NCI-H1436 treated with DMSO at 0.1 percent for 48 hours (cell line): ENCODE measurements at regions not wholly inside any gene's neighbourhood (a gene's known extent, or its start where the extent isn't known, plus 50 kb on each side); places are given as distances from the start of the nearest gene placed in this dataset.
"Not testable (repeated sequence)": the region's sequence is repeated elsewhere in the genome, so short reads cannot be mapped to it uniquely, and the experiment has no call there.

Experiments used
- DNase-seq: peaks from one replicate; lab custom pipeline; 2025; lab: John Stamatoyannopoulos, UW

DNA sequence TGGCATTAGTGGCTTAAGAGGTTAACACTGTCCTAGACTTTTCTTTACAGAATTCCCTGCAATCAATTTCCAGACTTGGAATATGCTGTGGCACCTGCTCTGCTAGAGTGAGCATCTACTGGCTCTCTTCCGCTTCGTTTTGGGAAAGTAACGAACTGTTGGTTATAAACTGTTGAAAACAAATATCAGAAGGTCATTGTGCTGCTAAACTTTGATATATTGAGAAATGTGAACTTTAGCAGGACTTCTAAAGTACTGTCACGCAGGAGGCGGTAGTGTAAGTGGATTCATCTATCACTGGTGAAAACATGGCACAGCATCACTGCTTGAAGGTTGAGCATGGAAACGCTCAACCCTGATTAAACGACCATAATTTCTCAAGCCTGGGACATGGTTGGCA, 348.9 kb downstream of the FLRT2 start:
- DNase-seq: no peak

DNA sequence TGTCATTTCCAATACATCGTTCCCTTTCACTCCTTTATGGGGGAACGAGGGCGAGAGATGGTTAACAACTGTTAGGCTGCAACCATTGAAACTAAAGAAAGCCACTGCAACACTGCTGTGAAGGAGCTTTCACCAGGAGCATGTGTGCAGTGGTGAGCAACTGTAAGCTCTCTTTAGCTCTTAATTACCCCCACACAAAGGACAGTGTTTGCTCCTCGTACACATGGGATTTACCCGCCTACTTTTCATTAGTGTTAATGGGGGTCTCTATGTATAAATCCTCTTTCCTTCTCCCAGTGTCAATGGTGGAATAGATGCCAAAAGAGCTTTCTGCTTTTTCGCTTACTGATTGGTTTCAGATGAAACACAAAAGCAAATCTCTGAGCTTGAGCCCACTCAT, 343.1 kb downstream of the FLRT2 start:
- peak; percentile 97 for DNase-seq

DNA sequence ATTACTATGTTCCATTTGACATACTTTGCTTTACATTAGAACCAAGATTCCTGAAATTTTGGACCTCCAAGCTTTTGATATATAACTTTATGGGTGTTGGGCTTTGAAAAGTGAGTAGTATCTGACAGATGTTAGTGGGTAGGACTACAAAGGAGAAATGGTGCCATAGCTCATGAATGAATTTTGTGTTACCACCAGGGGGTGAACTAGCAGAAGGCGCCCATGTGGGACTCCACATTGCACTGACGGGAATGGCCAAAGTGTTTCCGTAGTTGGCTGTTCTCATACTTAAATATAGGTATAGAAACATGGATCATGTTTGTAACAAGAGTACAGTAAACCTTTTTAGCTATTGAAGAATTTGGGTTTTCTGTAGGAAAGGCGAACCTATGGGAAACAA, 337.5 kb downstream of the FLRT2 start:
- no peak for DNase-seq

DNA sequence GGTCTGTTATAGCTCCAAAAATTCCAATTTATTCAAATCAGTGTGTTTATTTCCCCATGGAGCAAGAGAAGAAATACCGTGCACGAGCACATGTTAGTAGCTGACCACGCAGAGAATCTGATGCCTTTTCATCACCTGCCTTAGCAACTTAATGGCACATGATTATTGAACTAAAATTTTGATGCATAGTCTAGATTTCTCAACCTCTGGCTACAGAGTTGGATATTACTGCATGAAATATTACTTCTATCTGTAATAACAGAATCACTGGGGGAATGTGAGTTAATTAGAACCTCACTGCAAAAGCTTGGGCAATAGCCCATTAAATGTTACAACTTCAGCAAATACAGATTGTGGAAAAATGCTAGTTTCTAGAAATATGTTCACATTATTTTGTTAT, 335.8 kb downstream of the FLRT2 start:
- DNase-seq: no peak

DNA sequence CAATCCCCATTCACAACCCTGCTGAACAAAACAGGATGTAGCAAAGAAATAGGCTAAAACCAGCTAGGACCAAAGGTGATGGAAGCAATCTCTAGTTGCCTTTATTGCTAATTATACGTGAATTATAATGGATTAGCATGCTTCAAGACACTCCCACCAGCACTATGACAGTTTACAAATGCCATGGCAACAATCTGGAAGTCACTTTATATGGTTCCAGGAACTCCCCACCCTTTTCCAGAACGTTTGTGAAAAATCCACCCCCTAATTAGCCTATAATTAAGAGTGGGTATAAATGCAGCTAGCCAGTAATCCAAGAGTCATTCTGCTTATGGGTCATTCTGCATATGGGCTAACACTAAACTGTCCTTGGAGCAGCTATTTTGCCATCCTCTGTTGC, 328.7 kb downstream of the FLRT2 start:
- no peak for DNase-seq

DNA sequence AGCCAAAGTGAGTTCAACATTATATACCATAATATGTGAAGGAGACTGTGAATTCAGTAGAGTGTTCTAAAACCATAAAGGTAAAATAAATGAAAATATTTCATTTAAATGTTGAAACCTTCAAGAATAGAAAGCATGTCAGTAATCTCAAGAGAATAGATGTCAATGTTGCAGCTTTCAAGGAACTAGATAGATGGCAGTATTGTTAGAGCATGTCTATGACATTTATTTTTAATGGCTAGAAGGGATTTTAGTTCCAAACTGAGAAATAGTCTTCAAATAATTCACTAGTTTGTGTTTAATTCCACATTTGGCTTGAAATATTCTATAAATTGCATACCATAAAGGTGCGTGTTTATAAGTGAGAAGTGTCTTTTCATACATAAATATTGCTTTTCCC, 326.5 kb downstream of the FLRT2 start:
- DNase-seq: no peak

DNA sequence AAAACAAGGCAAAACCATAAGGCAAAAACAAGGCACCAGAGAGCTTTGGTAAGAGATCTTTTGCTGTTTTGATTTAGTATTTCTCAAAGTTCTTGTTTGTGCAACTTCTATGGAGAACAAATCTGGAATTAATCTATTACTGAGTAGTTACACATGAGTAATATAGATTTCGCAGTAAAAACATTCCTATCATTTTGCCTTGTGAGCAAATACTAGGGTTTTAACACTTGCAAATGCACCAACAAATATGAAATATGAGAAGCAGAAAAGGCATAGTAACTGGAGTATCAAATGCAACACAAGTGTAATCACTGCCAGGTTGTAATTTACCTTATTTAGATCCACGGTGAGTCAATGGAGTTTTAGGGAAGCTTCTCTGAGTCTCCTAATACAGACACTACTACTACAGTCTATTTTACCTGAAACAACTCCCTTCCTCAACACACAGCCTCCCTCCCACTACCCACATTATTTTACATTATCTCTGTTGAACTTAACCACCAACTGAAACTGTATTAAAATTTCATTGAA, 324.1 kb downstream of the FLRT2 start:
- peak; percentile 23 for DNase-seq

DNA sequence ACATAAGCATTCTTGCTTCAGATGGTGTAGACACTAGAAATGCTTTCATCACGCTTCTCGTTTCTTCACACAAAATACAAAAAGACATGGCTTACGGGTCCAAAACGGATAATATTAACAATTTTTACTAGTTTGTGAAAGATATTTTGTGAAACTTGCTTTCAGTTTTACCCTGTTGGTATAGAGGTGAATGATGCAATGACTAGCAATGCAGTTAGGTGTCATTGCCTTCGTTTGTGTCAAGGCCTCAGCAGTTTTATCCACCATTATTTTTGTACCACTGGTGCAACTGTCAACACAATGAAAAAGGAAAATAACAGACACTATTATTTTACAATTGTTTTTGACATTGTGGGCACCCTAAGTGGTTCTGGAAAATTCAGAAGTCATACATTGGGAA, 323.0 kb downstream of the FLRT2 start:
- DNase-seq: no peak

DNA sequence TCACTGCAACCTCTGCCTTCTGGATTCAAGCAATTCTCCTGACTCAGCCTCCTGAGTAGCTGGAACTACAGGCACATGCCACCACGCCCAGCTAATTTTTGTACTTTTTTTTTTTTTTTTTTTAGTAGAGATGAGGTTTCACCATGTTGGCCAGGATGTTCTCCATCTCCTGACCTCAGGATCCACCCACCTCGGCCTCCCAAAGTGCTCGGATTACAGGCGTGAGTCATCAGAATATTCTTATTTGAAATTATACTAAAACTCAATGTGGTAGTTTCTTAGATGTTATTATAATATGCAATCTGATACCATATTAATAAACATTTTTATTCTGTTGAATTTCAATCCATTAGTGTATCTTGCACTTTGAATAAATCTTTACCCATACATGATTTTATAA, 322.2 kb downstream of the FLRT2 start:
- not testable (repeated sequence) for DNase-seq

DNA sequence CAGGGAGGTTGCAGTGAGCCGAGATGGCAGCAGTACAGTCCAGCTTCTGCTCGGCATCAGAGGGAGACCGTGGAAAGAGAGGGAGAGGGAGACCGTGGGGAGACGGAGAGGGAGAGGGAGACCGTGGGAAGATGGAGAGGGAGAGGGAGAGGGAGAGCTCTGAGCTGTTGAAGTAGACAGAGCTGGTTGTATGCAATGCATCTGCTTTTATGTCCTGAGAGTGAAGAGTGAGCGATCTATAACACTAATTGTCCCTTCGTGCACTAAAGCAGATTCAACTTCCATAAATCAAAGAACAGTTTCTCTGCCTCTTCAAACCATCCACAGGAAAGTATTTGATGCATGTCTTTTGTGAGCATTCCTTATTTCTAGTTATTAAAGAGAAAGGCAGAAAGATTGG, 300.6 kb downstream of the FLRT2 start:
- DNase-seq: not testable (repeated sequence)

DNA sequence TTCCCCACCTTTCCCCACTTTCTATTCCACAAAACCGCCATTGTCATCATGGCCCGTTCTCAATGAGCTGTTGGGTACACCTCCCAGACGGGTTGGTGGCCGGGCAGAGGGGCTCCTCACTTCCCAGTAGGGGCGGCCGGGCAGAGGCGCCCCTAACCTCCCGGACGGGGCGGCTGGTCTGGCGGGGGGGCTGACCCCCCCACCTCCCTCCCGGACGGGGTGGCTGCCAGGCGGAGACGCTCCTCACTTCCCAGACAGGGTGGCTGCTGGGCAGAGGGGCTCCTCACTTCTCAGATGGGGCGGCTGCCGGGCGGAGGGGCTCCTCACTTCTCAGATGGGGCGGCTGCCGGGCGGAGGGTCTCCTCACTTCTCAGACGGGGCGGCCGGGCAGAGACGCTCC, 299.7 kb downstream of the FLRT2 start:
- DNase-seq: not testable (repeated sequence)

DNA sequence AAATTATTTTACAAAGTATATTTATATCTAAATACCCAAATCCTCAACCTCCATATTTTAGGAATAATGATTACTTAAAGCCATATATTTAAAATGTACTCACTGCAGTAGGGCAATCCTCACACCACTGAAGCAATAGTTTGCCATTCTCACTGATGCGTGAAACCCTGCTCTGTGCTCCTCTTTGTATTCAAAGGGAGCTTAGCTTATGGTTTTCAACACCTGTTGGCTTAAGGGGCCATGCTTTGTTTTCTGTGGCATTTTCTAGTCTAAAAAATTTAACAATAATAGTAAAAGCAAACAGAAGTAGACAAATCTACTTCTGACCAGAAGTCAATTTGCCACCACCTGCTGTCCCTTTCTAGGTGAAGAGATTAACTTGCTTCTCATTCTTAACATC, 294.6 kb downstream of the FLRT2 start:
- DNase-seq: no peak

DNA sequence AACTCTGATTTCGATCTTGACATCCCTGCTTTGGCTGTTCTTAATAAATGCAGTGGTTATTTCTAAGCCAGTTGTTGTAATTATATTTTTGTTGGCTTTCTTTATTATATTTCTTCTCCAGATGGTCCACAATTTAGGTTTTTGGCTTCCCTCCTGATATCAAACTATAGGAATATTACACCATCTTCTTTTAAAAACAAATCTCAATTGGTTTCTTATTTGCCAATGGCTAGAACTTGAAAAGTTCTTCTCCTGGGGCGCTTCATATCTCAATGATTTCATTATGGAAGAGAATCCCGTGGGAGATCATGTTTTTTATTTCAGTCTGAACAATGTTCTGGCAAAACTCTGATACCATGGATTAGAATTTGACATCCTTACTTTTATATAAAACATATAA, 292.3 kb downstream of the FLRT2 start:
- DNase-seq: no peak

DNA sequence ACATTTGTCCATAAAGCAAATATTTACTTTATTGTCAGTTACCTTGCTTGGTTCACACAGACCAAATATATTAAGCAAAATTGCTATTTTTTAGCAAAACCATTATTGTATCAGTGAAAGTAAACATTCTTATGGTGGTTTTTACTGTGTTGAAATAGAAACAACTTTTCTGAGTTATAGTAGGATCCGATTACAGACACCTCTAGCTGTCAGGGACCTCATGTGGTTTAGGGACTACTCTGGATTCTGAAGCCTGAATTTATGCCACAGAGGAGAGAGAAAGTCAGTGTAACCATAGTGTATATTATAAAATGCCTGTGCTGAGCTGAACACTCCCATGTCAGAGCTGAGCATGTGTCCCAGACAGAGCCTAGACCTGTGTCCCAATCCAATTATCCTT, 287.5 kb downstream of the FLRT2 start:
- DNase-seq: no peak

DNA sequence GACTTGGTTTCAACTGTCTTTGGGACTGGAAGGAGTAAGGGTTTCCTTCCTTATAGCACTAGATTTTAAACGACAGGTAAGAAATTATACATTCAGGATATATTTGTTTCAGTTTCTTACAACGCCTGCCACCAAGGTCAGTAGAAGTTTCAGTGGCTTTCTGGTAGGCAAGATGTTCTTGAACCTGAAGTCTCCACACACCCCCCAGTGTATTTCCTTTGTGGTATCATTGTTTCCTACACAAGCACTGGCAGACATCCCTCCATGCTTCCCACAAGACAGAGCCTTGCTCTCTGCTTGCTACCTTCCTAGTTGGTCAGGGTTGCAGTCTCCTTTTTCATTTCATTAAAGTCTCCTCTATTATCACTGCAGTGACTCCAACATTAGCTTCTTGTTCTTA, 283.1 kb downstream of the FLRT2 start:
- no peak for DNase-seq

DNA sequence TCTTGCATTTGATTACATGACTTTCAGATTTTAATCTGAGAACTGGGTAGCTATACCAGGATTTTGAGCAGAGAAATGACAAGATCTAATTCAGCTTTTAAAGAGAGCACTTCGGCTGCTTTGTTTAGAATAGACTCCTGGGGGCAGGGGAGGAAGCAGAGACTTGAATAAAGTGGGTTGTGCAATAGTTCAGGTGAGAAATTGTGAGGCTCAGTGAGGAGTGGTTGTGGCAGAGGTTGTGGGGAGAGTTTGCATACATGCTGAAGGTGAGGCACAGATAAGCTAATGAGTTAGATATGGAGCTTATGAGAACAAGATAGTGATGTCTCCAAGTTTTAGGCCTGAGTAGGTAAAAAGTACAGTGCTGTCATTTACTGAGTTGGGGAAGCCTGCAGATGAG, 281.4 kb downstream of the FLRT2 start:
- DNase-seq: no peak

DNA sequence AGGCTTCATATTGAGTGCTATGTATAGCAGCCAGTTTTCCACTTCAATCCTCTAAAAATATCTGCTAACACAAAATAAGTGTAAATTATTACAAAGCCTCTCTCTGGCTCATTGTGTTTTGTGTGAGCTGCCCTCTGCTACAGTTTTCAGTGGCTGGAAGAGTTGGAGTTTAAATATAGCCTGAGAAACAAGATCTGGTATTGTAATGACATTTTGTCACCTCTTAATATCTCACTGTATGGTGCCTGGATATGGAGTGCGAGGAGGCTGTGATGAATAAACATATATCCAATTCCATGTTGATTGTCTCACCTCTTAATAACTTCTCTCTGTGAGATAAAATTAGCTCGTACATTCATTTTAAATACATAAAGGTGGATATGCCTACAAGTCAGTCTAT, 269.7 kb downstream of the FLRT2 start:
- DNase-seq: no peak

DNA sequence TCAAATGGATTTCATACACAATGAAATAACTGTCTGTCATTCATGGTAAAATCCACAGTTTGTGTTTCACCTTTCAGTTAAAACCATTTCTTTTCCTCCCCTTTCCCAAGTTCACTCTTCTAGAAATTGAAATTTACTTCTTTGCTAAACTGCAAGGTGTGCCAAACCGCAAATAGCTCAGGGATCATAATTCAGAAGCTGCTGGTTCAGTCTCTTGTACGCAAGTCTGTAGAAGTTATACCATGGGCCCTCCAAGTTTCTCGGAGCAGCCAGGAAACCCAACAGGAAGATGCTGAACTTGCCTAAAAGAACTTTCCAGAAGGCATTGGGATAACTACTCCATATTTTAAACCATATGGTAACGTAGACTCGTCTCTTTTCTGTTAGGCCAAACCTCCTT, 268.9 kb downstream of the FLRT2 start:
- DNase-seq: no peak

DNA sequence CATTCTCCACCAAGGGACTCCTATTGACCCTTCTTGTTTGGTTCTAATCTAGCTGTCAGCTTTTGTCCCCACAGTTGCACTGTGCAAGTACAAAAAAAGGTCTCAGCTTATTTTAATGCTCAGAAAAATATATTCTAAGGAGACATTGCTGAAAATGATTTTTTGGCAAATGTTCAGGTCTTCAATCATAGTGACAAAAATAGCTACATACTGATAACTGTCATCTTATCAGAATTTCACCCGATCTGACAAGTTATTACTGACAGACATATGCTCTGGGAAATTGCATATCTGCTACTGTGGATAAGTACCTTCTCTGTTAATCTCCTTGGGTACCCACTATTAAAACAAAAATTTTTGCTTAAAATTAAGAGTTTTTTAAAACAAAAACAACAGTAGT, 263.6 kb downstream of the FLRT2 start:
- DNase-seq: no peak

DNA sequence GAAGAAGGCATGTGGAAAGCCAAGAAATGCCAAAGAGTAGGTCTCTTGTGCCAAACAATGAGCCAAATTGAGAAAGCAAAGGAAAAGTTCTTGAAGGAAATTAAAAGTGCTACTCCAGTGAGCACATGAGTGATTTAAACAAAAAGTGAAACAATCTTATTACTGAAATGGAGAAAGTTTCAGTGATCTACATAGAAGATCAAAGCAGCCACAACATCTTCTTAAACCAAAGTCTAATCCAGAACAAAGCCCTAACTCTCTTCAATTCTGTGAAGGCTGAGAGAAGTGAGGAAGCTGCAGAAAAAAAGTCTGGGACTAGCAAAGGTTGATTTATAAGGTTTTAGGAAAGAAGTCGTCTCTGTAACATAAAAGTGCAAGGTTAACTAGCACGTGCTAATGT, 259.6 kb downstream of the FLRT2 start:
- DNase-seq: no peak

DNA sequence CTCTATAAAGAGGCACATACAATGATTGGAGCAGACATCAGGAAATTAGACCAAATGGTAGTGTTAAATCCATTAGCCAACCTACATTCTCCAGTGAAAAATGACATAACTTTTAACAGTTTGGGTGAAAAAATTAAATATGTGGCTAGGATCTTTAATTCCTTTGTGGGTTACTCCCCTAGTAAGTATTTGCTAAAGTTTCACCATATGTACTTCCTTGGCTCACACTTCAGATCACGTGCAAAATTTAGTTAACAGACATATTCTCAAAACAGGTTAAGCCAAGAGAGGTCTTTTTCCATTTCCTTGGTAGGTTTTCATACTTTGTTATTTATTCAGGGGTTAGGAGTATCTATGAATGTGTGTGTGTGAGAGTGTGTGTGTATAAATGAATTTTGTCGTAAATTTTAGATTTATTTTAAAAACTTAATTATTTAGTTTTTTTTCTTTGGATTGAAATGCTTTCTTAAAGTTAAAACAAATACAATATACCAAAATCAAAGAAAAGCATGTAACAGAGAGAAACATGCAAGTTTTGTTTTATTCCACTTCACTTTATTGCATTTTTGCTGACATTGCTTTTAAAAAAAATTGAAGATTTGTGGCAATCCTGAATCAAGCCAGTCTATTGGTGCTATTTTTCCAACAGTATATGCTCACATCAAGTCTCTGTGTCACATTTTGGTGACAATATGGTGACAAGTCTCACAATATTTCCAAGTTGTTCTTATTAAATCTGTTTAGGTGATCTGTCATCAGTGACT, 258.7 kb downstream of the FLRT2 start:
- no peak for DNase-seq

DNA sequence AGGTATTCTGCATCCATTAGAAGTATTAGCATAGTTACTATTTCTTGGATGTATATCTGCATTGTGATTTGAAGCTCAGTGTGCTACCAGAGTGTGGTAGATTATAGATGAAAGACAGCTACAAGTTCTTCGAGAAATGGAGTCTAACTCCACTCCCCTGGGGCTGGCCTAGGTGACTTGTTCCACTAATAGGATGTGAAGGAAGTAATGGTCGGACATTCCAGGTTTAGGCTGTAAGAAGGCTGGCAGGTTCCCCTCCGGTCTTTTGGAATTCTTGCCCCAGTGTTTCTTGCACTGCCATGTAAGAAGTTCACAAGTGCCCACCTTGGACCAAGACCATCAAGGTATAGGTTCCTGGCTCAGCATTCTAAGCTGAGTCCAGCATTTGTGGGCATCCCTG, 236.4 kb downstream of the FLRT2 start:
- no peak for DNase-seq

DNA sequence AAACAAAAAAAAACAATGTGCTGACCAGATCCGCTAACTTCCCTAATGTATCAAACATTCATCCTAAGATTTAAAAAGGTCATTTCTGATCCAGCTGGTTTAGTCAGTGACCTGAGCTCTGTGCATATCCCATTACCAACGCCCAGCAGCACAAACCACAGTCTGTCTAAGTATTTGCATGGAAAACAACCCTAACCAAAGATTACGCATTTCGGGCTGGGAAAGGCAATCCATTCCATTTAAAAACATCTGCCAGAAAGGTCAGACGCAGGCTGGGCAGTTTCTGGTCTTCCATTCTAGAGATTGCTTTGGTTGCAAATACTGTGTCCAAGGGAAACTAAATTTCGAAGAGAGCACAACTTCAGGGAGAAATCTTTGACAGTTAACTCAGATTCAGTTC, 234.9 kb downstream of the FLRT2 start:
- no peak for DNase-seq

DNA sequence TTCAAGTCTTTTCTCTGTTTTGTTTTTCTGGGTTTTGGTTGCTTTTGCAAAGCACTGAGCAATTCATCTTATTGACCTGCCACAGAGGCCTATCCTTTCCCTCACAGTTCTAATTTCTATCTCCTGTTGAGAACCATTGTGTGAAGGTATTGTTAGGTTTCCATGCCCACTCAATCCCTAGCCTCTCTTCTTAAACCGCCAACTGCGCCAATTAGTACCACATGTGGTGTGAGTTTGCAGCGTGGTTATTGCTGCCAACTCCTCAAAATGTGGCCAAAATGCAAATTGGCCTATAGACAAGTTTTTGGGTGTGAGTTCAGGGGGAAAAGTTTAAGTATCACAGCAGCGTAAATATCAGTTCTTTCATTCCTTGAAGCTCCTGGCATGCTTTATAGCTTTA, 232.6 kb downstream of the FLRT2 start:
- DNase-seq: no peak
